C4-2B (cell line): ENCODE measurements at regions not wholly inside any gene's neighbourhood (a gene's known extent, or its start where the extent isn't known, plus 50 kb on each side); places are given as distances from the start of the nearest gene placed in this dataset.

Experiments used
- ZFX ChIP-seq: fragments of 450-650 bp; IDR thresholded peaks from 2 replicates; pipeline ENCODE4 v1.6.1; 2017
- TF ChIP-seq, protein P1 (sequence below): fragments of 450-650 bp; conservative IDR thresholded peaks from 2 replicates; pipeline ENCODE4 v1.5.1; 2017; ENCODE audit warnings: mild to moderate bottlenecking

DNA sequence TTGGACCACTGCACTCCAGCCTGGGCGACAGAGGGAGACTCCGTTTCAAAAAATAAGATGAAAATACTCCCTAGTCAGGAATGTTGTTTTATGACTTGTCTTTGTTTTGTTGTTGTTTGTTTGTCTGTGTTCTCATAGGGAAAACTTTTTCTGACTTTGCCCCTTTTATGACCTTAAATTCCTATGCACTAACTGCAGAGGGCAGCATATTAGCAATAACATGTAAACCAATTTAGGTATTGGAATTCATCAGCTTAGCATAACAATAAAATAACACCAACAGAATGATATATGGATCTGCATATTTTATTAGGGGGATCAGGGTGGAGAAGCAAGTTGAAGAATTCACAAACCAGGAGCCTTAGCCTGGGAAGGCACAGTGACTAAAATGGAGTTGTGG is 631.5 kb downstream of the SUCLG1 start:
- TF ChIP-seq, protein P1, sequence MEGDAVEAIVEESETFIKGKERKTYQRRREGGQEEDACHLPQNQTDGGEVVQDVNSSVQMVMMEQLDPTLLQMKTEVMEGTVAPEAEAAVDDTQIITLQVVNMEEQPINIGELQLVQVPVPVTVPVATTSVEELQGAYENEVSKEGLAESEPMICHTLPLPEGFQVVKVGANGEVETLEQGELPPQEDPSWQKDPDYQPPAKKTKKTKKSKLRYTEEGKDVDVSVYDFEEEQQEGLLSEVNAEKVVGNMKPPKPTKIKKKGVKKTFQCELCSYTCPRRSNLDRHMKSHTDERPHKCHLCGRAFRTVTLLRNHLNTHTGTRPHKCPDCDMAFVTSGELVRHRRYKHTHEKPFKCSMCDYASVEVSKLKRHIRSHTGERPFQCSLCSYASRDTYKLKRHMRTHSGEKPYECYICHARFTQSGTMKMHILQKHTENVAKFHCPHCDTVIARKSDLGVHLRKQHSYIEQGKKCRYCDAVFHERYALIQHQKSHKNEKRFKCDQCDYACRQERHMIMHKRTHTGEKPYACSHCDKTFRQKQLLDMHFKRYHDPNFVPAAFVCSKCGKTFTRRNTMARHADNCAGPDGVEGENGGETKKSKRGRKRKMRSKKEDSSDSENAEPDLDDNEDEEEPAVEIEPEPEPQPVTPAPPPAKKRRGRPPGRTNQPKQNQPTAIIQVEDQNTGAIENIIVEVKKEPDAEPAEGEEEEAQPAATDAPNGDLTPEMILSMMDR: peak; percentile 47
- no peak for TF ChIP-seq ZFX
